ENCODE measurements at regions not wholly inside any gene's neighbourhood (a gene's known extent, or its start where the extent isn't known, plus 50 kb on each side); places are given as distances from the start of the nearest gene placed in this dataset.
"Not testable (repeated sequence)": the region's sequence is repeated elsewhere in the genome, so short reads cannot be mapped to it uniquely, and the experiment has no call there.

GRCh38 chr3:95718168-95718567 lies 1096.2 kb upstream of the EPHA6 start:
- no peak for DNase-seq

DNA sequence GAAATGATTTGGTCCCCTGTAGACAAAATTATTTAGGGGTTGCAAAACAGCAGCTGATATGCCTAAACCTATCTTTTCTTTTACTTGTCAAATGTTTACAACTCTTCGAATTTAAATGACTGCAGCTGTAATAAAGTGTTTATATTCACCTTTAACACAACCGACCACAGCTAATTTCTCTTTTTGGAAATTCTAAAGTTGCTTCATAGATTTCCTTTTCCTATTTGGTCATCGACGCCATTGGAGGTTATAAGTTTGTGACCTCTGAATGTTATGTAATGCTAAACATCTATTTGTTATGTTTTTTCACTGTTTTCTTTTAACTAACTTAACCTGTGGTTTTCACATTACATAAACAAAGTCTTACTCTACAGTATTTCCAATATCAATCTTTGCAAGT lies 1094.9 kb upstream of the EPHA6 start:
- DNase-seq, result no peak

DNA sequence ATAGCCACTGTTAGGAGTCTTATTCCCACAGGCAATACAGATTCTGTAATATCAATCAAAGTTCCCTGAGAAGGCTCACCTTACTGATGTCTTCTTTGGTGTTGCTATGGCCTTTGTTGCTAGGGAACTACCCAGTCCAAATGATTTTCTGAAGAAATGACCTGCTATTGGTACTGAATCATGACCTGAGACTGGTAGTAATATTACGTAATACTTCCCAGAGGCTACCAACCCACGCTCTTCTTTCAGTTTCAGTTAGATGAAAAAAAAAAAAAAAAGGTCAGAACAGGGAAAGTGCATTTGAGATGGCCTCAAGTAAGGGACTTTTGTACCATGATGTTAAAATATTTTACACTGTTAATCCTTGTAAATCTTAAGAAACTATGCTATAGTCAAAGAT lies 1092.5 kb upstream of the EPHA6 start:
- DNase-seq, result no peak

DNA sequence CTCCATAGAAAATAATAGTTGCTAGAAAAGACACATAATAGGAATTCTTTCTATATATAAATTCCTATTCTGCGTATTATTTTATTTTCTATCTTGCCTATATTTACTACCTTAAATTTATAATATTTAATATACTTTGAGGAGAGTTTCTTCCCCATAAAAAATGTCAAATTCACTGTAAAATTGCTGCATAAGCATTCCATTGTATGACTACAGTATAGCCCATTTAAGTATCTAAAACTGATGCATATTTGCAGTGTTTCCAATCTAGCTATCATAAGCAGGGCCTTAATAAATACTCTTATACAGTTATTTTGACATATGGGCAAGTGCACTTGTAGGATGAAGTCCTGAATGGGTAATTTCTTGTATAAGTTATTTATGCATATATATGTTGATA lies 1088.6 kb upstream of the EPHA6 start:
- no peak for DNase-seq

GRCh38 chr3:95731753-95732152 lies 1082.6 kb upstream of the EPHA6 start:
- DNase-seq, result no peak

DNA sequence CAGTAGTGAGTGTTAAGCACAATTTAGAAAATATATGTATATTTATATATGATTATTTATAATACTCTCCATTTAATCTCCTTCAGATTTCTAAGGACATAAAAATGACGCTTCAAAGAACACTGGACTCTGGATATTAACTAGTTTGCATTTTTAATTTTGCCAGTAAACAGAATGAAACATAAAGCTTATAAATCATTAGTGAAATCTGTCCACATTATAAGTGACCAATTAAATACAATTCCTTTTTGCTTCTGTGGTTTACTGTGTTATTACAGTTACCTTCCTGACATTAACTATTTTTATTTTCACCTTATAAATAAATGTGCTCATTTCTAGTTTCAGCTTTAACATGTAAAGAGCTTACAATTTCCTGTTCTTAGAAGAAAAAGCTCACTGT lies 1081.1 kb upstream of the EPHA6 start:
- no peak for DNase-seq

GRCh38 chr3:95738045-95738444 lies 1076.3 kb upstream of the EPHA6 start:
- DNase-seq, result no peak

DNA sequence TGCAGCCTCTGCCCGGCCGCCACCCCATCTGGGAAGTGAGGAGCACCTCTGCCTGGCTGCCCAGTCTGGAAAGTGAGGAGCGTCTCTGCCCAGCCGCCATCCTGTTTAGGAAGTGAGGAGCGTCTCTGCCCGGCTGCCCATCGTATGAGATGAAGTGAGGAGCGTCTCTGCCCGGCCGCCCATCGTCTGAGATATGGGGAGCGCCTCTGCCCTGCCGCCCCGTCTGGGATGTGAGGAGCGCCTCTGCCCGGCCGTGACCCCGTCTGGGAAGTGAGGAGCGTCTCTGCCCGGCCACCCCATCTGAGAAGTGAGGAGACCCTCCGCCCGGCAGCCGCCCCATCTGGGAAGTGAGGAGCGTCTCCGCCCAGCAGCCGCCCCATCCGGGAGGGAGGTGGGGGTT lies 1069.5 kb upstream of the EPHA6 start:
- not testable (repeated sequence) for DNase-seq

- DNase-seq, result no peak
Measured at GRCh38 chr3:95750097-95750496, 1064.3 kb upstream of the EPHA6 start.

DNA sequence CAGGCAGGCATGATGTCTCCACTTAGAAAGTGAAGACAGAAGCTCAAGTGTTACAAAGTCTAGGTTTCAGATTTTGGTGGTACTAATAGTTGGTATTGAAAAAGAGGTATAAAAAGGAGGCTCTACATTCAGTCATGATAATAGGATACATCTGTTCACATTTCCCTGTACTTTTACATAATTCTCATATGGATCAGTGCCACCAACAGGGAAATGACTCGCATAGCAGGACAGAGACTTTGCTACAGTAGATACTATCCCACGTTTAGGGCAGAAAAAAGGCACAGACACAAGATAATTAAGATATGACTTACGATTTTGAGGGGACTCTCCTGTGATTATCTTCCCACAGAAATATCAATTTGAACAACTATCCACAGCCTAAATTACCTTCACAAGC lies 1062.9 kb upstream of the EPHA6 start:
- DNase-seq, result no peak

GRCh38 chr3:95752199-95752598 lies 1062.2 kb upstream of the EPHA6 start:
- no peak for DNase-seq

GRCh38 chr3:95758707-95759106 lies 1055.7 kb upstream of the EPHA6 start:
- DNase-seq, result no peak

DNA sequence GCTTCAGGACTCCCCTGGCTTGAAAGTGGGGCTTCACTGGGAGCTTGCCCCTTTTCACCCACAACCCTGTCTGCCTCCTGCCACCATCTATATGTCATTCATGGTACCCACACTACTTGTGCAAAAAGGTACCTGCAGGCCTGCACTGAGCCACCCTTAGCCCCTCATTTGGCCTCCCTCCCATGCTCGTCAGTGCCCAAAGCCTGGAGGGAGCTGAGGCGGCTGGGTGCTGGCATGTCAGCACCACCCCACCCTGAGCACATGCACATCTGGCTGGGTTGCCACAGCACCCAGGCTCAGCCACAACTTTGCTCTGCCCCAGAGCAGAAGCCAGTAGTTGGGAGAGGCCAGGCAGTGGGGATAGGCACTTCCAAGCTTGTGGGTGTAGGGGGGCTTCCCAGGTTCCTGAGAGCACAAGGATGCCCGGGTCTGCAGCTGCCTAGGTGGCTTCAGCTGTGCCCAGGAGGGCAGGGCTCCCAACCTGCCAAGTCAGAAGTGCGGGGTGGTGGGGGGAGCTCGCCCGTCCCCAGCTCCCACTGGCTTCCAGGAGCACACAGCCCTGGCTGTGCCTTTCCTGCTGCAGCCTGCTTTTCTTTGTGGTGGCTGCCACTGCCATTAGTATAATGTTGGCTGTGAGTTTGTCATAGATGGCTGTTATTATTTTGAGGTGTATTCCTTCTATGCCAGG lies 1054.6 kb upstream of the EPHA6 start:
- DNase-seq, result no peak

DNA sequence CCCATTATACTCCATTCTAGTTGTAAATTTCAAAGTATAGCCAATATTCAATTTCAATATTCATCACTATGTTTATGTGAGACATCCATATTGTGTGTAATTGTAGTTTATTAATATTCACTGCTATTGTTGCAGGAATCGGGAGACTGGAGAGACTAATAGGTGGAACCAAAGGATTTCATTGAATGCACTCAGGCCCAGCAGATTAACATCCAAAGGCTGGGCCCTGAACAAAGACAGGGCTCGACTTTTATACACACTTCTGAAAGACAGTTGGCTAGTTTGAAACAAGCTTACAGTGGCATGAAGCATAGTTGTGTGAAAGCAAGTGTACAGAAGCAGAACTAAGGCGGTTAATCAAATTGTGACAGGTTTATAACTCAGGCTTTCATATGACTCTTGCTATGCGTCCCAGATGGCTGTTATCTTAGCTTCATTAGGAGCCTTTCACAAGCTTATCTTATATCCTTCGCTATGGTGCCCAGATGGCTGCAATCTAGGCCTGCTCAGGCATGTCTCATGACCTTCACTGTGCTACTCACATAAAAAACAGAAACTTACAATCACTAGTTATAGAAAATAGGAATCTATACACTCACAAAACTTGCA lies 1038.8 kb upstream of the EPHA6 start:
- no peak for DNase-seq

GRCh38 chr3:95781598-95781997 lies 1032.8 kb upstream of the EPHA6 start:
- DNase-seq, result no peak

- DNase-seq, result no peak
Measured at GRCh38 chr3:95789111-95789510, 1025.3 kb upstream of the EPHA6 start.

DNA sequence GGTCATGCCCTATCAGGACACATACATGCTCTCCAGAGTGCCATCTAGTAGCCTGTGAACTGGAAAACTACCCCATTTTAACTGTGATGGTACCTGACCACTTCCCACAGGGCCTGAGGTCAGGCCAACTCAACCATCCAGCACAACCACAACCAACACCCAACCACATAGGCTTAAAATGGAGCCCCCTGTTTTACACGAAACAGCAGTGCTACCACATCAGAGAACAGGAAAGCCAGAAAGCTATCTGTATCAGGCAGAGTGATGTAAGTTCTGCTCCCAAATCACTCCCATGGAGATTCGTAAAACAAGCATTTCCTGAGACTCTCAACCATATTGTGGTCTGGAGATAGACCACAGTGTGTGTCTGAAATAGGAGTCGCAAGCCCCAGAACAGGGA lies 1017.3 kb upstream of the EPHA6 start:
- DNase-seq, result no peak

DNA sequence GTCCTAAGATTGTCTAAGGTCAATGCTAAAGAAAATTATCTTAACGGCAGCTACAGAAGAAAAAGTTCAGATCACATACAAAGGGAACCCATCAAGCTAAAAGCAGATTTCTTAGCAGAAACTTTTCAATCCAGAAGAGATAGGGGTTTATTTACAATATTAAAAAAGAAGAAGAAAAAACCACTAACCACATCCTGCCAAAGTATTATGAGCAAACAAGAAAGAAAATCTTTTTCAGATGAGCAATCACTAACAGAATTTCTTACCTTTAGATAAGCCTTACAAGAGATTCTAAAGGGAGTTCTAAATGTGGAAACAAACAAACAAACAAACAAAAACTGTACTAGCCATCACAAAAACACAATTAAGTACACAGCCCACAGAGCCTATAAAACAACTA lies 1015.8 kb upstream of the EPHA6 start:
- no peak for DNase-seq

- DNase-seq, result no peak
Measured at GRCh38 chr3:95810462-95810861, 1003.9 kb upstream of the EPHA6 start.

GRCh38 chr3:95813244-95813643 lies 1001.1 kb upstream of the EPHA6 start:
- no peak for DNase-seq

- DNase-seq, result no peak
Measured at GRCh38 chr3:95815828-95816227, 998.6 kb upstream of the EPHA6 start.

DNA sequence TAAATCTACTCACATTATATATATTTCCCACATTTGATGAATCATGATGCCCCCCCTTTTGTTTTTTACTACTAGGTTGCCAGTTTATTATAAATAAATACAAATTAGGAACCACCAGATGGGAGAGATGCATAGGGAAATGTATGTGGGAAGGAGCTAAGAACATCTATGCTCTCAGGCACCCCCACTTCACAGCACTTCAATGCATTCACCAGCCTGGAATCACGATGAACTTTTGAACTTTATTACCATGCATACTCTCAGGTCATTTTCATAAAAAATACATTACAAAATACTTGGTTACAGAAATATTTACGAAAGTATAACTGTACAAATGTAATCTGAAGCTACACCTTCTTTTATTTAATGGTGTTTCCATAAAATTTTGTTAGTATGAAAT lies 988.0 kb upstream of the EPHA6 start:
- no peak for DNase-seq

GRCh38 chr3:95832146-95832545 lies 982.2 kb upstream of the EPHA6 start:
- DNase-seq, result no peak

DNA sequence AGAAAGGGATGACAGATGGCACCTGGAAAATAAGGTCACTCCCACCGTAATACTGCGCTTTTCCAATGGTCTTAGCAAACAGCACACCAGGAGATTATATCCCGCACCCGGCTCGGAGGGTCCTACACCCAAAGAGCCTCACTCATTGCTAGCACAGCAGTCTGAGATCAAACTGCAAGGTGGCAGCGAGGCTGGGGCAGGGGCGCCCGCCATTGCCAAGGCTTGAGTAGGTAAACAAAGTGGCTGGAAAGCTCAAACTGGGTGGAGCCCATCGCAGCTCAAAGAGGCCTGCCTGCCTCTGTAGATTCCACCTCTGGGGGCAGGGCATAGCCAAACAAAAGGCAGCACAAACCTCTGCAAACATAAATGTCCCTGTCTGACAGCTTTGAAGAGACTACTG lies 953.8 kb upstream of the EPHA6 start:
- DNase-seq, result not testable (repeated sequence)

DNA sequence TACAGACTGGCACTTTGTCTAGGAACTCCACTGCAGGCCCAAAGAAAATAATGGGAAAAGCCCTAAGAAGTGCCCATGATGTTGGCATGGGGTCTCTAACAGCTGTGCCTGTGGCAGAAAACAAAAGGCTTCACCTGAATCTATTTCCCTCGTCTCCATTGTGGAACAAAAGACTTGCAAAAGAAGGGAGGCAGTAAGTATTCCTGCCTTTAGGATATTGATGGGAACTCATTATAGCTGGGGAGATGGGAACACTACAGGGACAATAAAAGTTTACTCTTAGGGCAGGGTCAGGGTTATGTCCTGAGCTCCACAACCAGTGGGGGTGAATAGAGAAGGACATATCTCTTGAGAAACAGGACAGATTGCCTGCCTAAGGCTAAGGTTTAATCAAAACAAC lies 930.6 kb upstream of the EPHA6 start:
- no peak for DNase-seq

Data from NCI-H1694 (cell line).